IMR-90 (cell line): ENCODE measurements at regions not wholly inside any gene's neighbourhood (a gene's known extent, or its start where the extent isn't known, plus 50 kb on each side); places are given as distances from the start of the nearest gene placed in this dataset.

Experiments used
- ATAC-seq: fragments of 200-7000 bp; cut with Tn5 transposase; 2 replicates; pipeline ENCODE4 v1.9.1; 2020; ENCODE audit warnings: low read depth, mild to moderate bottlenecking, moderate library complexity
- BruUV-seq: library from RNA; stranded (reverse); fragments of 400-500 nt; replicated peaks from 2 replicates; lab custom pipeline; 2021; lab: Mats Ljungman, UMichigan
- CTCF ChIA-PET: fragments of 300-600 bp; formaldehyde crosslinking; extraction: SDS; loops from one replicate; lab custom pipeline; 2021; ENCODE audit warnings: antibody characterized with exemption; lab: Yijun Ruan, JAX
- POLR2A ChIA-PET: fragments of 300-600 bp; sonication (Branson Sonifier 250); formaldehyde crosslinking; loops from one replicate; lab custom pipeline; 2022; ENCODE audit warnings: antibody characterized with exemption; ENCODE audit not compliant: unreplicated experiment; lab: Charles Lee
- DNase-seq: peaks from one replicate; pipeline ENCODE4 v3.0.0; 2013
- H2AFZ ChIP-seq: replicated peaks from 2 replicates; pipeline ENCODE3; 2013; ENCODE audit warnings: low read length, mild to moderate bottlenecking; ENCODE audit not compliant: poor library complexity
- H2AK5ac ChIP-seq: 2 replicates; pipeline ENCODE4 v1.6.1; 2013; ENCODE audit warnings: low read depth, low read length, inconsistent platforms
- H2AK9ac ChIP-seq: replicated peaks from 2 replicates; pipeline ENCODE3; 2013; ENCODE audit warnings: mild to moderate bottlenecking, low read depth, low read length, moderate library complexity; ENCODE audit not compliant: poor library complexity
- H2BK120ac ChIP-seq: 2 replicates; pipeline ENCODE4 v1.6.1; 2013; ENCODE audit warnings: low read depth, low read length, inconsistent platforms
- H2BK15ac ChIP-seq: 3 replicates; pipeline ENCODE4 v1.6.1; 2013; ENCODE audit warnings: low read depth, low read length, inconsistent platforms
- H2BK20ac ChIP-seq: 2 replicates; pipeline ENCODE4 v1.6.1; 2013; ENCODE audit warnings: low read depth, mild to moderate bottlenecking, inconsistent platforms, low read length, moderate library complexity
- H2BK5ac ChIP-seq: 2 replicates; pipeline ENCODE4 v1.6.1; 2013; ENCODE audit warnings: mild to moderate bottlenecking, low read depth, low read length, inconsistent platforms; ENCODE audit not compliant: poor library complexity, severe bottlenecking
- H3K14ac ChIP-seq: replicated peaks from 2 replicates; pipeline ENCODE4 v1.6.1; 2013; ENCODE audit warnings: low read depth, low read length, inconsistent platforms
- H3K18ac ChIP-seq: 2 replicates; pipeline ENCODE4 v1.6.1; 2013; ENCODE audit warnings: low read depth, low read length, control low read depth
- H3K23ac ChIP-seq: 2 replicates; pipeline ENCODE4 v1.6.1; 2013; ENCODE audit warnings: low read depth, low read length, inconsistent platforms
- H3K27ac ChIP-seq: 2 replicates; pipeline ENCODE4 v1.5.1; 2013; ENCODE audit warnings: mild to moderate bottlenecking, control low read depth, low read length; ENCODE audit not compliant: insufficient read depth
- H3K27me3 ChIP-seq: 2 replicates; pipeline ENCODE4 v1.6.1; 2013; ENCODE audit warnings: low read length; ENCODE audit not compliant: control insufficient read depth, insufficient read depth
- H3K36me3 ChIP-seq: 2 replicates; pipeline ENCODE4 v1.6.1; 2013; ENCODE audit warnings: low read length, mixed read lengths; ENCODE audit not compliant: control insufficient read depth, insufficient read depth
- H3K4ac ChIP-seq: 2 replicates; pipeline ENCODE4 v1.6.1; 2013; ENCODE audit warnings: low read depth, low read length, inconsistent platforms
- H3K4me1 ChIP-seq: 2 replicates; pipeline ENCODE4 v1.6.1; 2013; ENCODE audit warnings: low read length, mixed read lengths; ENCODE audit not compliant: control insufficient read depth, insufficient read depth
- H3K4me2 ChIP-seq: 2 replicates; pipeline ENCODE4 v1.6.1; 2013; ENCODE audit warnings: low read depth, mild to moderate bottlenecking, control low read depth, low read length, moderate library complexity
- H3K4me3 ChIP-seq: 2 replicates; pipeline ENCODE4 v1.5.1; 2013; ENCODE audit warnings: low read depth, mild to moderate bottlenecking, control low read depth, low read length, moderate library complexity; ENCODE audit not compliant: insufficient read depth
- H3K56ac ChIP-seq: 2 replicates; pipeline ENCODE4 v1.6.1; 2013; ENCODE audit warnings: low read length, inconsistent platforms; ENCODE audit not compliant: insufficient read depth; ENCODE audit errors: extremely low read depth
- H3K79me1 ChIP-seq, 2 experiments: 2 replicates each; pipeline ENCODE4 v1.6.1; 2013; ENCODE audit warnings: low read length in 2 of 2, inconsistent platforms in 1 of 2, low read depth in 1 of 2
- H3K9ac ChIP-seq: 2 replicates; pipeline ENCODE4 v1.6.1; 2013; ENCODE audit warnings: low read depth, low read length, control low read depth
- H3K9me1 ChIP-seq: 2 replicates; pipeline ENCODE4 v1.6.1; 2013; ENCODE audit warnings: low read length, inconsistent platforms; ENCODE audit not compliant: insufficient read depth
- H3K9me3 ChIP-seq: 2 replicates; pipeline ENCODE4 v1.6.1; 2013; ENCODE audit warnings: low read length; ENCODE audit not compliant: control insufficient read depth, insufficient read depth
- H4K20me1 ChIP-seq: 2 replicates; pipeline ENCODE4 v1.6.1; 2013; ENCODE audit warnings: low read length, inconsistent platforms; ENCODE audit not compliant: insufficient read depth
- H4K5ac ChIP-seq: 2 replicates; pipeline ENCODE4 v1.6.1; 2013; ENCODE audit warnings: mild to moderate bottlenecking, low read depth, low read length, control low read depth
- H4K8ac ChIP-seq, 2 experiments: 2 replicates each; pipeline ENCODE4 v1.6.1; 2013; ENCODE audit warnings: low read depth in 2 of 2, low read length in 2 of 2, control low read depth in 1 of 2, inconsistent platforms in 1 of 2
- H4K91ac ChIP-seq: 2 replicates; pipeline ENCODE4 v1.6.1; 2013; ENCODE audit warnings: low read depth, low read length, inconsistent platforms; ENCODE audit not compliant: insufficient read depth
- CTCF ChIP-seq: conservative IDR thresholded peaks from 2 replicates; pipeline ENCODE4 v1.5.1; 2012; ENCODE audit warnings: mild to moderate bottlenecking, low read depth, low read length, improper control_type of control experiment
- ELK1 ChIP-seq: fragments of 150-350 bp; IDR thresholded peaks from 2 replicates; pipeline ENCODE4 v1.6.1; 2016; ENCODE audit warnings: low read depth, mild to moderate bottlenecking, low read length, moderate library complexity, borderline replicate concordance
- MAFK ChIP-seq: IDR thresholded peaks from 2 replicates; pipeline ENCODE4 v1.6.1; 2012; ENCODE audit warnings: low read depth, low read length, improper control_type of control experiment
- NFE2L2 ChIP-seq: fragments of 150-350 bp; IDR thresholded peaks from 2 replicates; pipeline ENCODE4 v1.6.1; 2016; ENCODE audit warnings: low read depth, mild to moderate bottlenecking, low read length
- POLR2A ChIP-seq: IDR thresholded peaks from 2 replicates; pipeline ENCODE4 v1.6.1; 2012; ENCODE audit warnings: mild to moderate bottlenecking, low read depth, low read length
- RFX5 ChIP-seq: IDR thresholded peaks from 2 replicates; pipeline ENCODE4 v1.8.0; 2012; ENCODE audit warnings: low read depth, mild to moderate bottlenecking, low read length, moderate library complexity
- SMC3 ChIP-seq: fragments of 150-350 bp; IDR thresholded peaks from 2 replicates; pipeline ENCODE4 v1.6.1; 2016; ENCODE audit warnings: low read depth, mild to moderate bottlenecking, antibody characterized with exemption, low read length, moderate library complexity
- WGBS, 2 experiments: methylation state at CpG; one replicate each; pipeline versions ENCODE4 v1.1.5 to v1.1.7; 2013; ENCODE audit warnings: missing lambda C conversion rate in 2 of 2; ENCODE audit not compliant: insufficient read length in 1 of 2; ENCODE audit errors: extremely low coverage in 2 of 2; 5-methylcytosine and 5-hydroxymethylcytosine counted together
- dilution Hi-C: fragments of 300-500 bp; cut with HindIII; formaldehyde crosslinking; loops from one replicate; pipeline ENCODE4 v1.14.3; 2018; ENCODE audit warnings: low sequenced_read_pairs; ENCODE audit not compliant: unreplicated experiment
- in situ Hi-C: fragments of 300-500 bp; cut with MboI; formaldehyde crosslinking; loops from 3 replicates; pipeline ENCODE4 v1.14.3; 2019; ENCODE audit warnings: low sequenced_read_pairs, inconsistent platforms, mixed read lengths
- intact Hi-C: fragments of 100-400 bp; cut with micrococcal nuclease; formaldehyde crosslinking; loops from 2 replicates; pipeline ENCODE4 v1.10.0; 2022
- TF ChIP-seq, protein P1 (sequence below): fragments of 150-350 bp; IDR thresholded peaks from 2 replicates; pipeline ENCODE4 v1.6.1; 2017; ENCODE audit warnings: mild to moderate bottlenecking, antibody characterized with exemption, low read length, low read depth

DNA sequence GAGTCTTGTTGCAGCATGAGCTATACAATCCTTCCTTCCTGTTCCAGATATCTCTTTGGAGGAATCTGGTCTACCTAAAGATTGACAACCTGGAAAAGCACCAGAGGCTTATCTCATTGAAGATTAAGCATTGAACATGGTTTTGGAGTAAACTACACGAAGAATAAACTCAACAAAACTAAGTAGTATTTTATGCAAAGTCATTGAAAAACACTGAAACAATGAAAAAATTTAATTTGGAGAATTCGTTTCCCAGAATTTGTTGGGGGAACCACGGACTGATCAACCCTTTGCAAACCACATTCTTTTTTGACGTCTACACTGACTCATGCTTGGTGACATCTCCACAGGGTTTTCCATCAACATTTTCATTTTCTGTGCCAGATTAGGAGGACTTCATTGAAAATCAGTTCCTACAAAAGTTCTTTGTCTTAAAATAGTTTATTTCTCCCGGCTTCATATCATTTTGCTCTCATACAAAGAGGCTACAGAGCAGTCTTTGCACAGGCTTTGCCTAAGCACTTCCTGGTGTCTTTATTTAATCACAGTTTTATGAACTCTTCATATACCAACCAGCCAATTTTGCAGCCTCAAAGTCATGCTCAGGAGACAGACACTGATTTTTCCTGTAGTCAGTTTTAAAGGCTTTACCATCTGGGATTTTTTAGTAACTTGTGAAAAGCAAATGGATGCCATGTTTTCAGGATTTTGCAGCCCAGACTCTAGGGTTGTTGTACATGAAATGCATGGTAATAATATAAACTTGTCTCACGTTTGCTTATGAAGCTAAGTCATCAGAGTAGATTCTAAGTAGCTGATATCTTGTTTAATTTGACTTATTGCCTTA is 186.3 kb downstream of the C11orf91 start:
- ATAC-seq (no peak), DNase-seq (no peak)
- no peaks in the 10 kb centered on the region for H4K20me1 ChIP-seq
- no peaks in the 10 kb centered on the region for H3K9me3 ChIP-seq
- no peak overlapping the region for H2AK9ac ChIP-seq
- POLR2A ChIA-PET = no interaction called here
- no peak overlapping the region for H3K4ac ChIP-seq
- CTCF ChIA-PET = no interaction called here
- intact Hi-C loops = no loop called here
- no peaks in the 10 kb centered on the region for H3K4me1 ChIP-seq
- no peak overlapping the region for H4K91ac ChIP-seq
- H3K27me3 ChIP-seq = no peaks in the 10 kb centered on the region
- H2AFZ ChIP-seq = no peak overlapping the region
- 75% methylated on average over 2 of the region's 6 CpGs; no CpG with 5 or more reads in 1 of the 2 experiments for WGBS, 2 experiments
- H4K8ac ChIP-seq = no peak overlapping the region
- peaks cover 0 to 8% of the 10 kb centered on the region in 2 experiments; a peak in 1 of 4 replicates for H3K79me1 ChIP-seq
- H3K4me3 ChIP-seq = no peak overlapping the region
- H2AK5ac ChIP-seq = no peak overlapping the region
- H2BK5ac ChIP-seq = no peak overlapping the region
- 0 out of 2 replicates have a peak, but pooled peaks cover 2% of the 10 kb centered on the region for H3K9me1 ChIP-seq
- no peak overlapping the region for H3K9ac ChIP-seq
- H3K27ac ChIP-seq = no peak overlapping the region
- H3K14ac ChIP-seq = no peak overlapping the region
- H3K4me2 ChIP-seq = no peak overlapping the region
- H4K5ac ChIP-seq = no peak overlapping the region
- dilution Hi-C loops = no loop called here
- no TSS peak for BruUV-seq
- TF ChIP-seq POLR2A (no peak), RFX5 (no peak), NFE2L2 (peak; percentile 45; the same call in 1 of the 2 replicates), ELK1 (no peak), MAFK (no peak), CTCF (no peak), SMC3 (no peak)
- TF ChIP-seq, protein P1, sequence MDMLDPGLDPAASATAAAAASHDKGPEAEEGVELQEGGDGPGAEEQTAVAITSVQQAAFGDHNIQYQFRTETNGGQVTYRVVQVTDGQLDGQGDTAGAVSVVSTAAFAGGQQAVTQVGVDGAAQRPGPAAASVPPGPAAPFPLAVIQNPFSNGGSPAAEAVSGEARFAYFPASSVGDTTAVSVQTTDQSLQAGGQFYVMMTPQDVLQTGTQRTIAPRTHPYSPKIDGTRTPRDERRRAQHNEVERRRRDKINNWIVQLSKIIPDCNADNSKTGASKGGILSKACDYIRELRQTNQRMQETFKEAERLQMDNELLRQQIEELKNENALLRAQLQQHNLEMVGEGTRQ = no peak
- H3K18ac ChIP-seq = no peak overlapping the region
- no peak overlapping the region for H2BK15ac ChIP-seq
- in situ Hi-C loops = no loop called here
- no peak overlapping the region for H3K56ac ChIP-seq
- no peak overlapping the region for H2BK20ac ChIP-seq
- H3K23ac ChIP-seq = no peak overlapping the region
- H3K36me3 ChIP-seq = no peaks in the 10 kb centered on the region
- no peak overlapping the region for H2BK120ac ChIP-seq
